WTC11 (cell line): ENCODE measurements at regions not wholly inside any gene's neighbourhood (a gene's known extent, or its start where the extent isn't known, plus 50 kb on each side); places are given as distances from the start of the nearest gene placed in this dataset.

Experiments used
- ATAC-seq: fragments of 200-7000 bp; cut with Tn5 transposase; 2 replicates; pipeline ENCODE4 v1.10.0; 2021; ENCODE audit warnings: mild to moderate bottlenecking, moderate library complexity
- CTCF ChIA-PET: fragments of 300-600 bp; sonication (Branson Sonifier 250); formaldehyde crosslinking; loops from one replicate; lab custom pipeline; 2021; ENCODE audit warnings: antibody characterized with exemption; lab: Charles Lee
- POLR2A ChIA-PET: fragments of 350-600 bp; sonication (Branson Sonifier 250); formaldehyde crosslinking; loops from one replicate; lab custom pipeline; 2021; ENCODE audit warnings: antibody characterized with exemption; lab: Charles Lee
- DNase-seq: peaks from one replicate; pipeline ENCODE4 v3.0.0; 2021; ENCODE audit warnings: low spot score
- H3K27ac Mint-ChIP-seq: 2 replicates; pipeline ENCODE4 v1.8.0; 2021; ENCODE audit warnings: mixed read lengths
- H3K27me3 Mint-ChIP-seq: 2 replicates; pipeline ENCODE4 v1.8.0; 2021; ENCODE audit warnings: low read depth, mild to moderate bottlenecking, moderate library complexity, mixed read lengths
- H3K36me3 Mint-ChIP-seq: 2 replicates; pipeline ENCODE4 v1.8.0; 2021; ENCODE audit warnings: mixed read lengths
- H3K4me1 Mint-ChIP-seq: 2 replicates; pipeline ENCODE4 v1.8.0; 2022; ENCODE audit warnings: mixed read lengths
- H3K4me3 Mint-ChIP-seq: 2 replicates; pipeline ENCODE4 v1.8.0; 2021; ENCODE audit warnings: mild to moderate bottlenecking, moderate library complexity, mixed read lengths
- H3K9me3 Mint-ChIP-seq: 2 replicates; pipeline ENCODE4 v1.8.0; 2021; ENCODE audit warnings: mixed read lengths
- ATF6 ChIP-seq: sonication (generic); formaldehyde crosslinking; IDR thresholded peaks from 2 replicates; pipeline ENCODE4 v1.8.1; 2023; ENCODE audit warnings: mild to moderate bottlenecking, missing genetic modification reagents
- CTCF ChIP-seq: fragments of 200-600 bp; IDR thresholded peaks from 2 replicates; pipeline ENCODE4 v1.8.0; 2022; ENCODE audit warnings: antibody characterized with exemption
- GRHL2 ChIP-seq: fragments of 250-450 bp; sonication (Bioruptor Pico); IDR thresholded peaks from 2 replicates; pipeline ENCODE4 v1.8.0; 2022; ENCODE audit warnings: mild to moderate bottlenecking, moderate library complexity; ENCODE audit not compliant: insufficient replicate concordance, severe bottlenecking
- JAZF1 ChIP-seq: fragments of 250-450 bp; sonication (Bioruptor Pico); IDR thresholded peaks from 2 replicates; pipeline ENCODE4 v1.9.0; 2021; ENCODE audit warnings: moderate library complexity, mild to moderate bottlenecking, inconsistent platforms
- MLX ChIP-seq: sonication (generic); formaldehyde crosslinking; IDR thresholded peaks from 2 replicates; pipeline ENCODE4 v1.8.1; 2023; ENCODE audit warnings: mild to moderate bottlenecking, missing genetic modification reagents, moderate library complexity
- NFATC4 ChIP-seq: fragments of 250-450 bp; sonication (Bioruptor Pico); IDR thresholded peaks from 2 replicates; pipeline ENCODE4 v1.9.0; 2021; ENCODE audit warnings: mild to moderate bottlenecking
- PREB ChIP-seq: sonication (generic); formaldehyde crosslinking; IDR thresholded peaks from 2 replicates; pipeline ENCODE4 v1.8.1; 2022; ENCODE audit warnings: mild to moderate bottlenecking, missing genetic modification reagents, moderate library complexity, borderline replicate concordance
- ZBTB21 ChIP-seq: sonication (generic); formaldehyde crosslinking; IDR thresholded peaks from 2 replicates; pipeline ENCODE4 v1.8.1; 2023; ENCODE audit warnings: mild to moderate bottlenecking, missing genetic modification reagents, borderline replicate concordance
- ZNF512 ChIP-seq: sonication (generic); formaldehyde crosslinking; IDR thresholded peaks from 2 replicates; pipeline ENCODE4 v1.8.1; 2022; ENCODE audit warnings: missing genetic modification reagents, borderline replicate concordance
- TF ChIP-seq, protein P1 (sequence below): sonication (generic); formaldehyde crosslinking; IDR thresholded peaks from 2 replicates; pipeline ENCODE4 v1.8.1; 2023; ENCODE audit warnings: mild to moderate bottlenecking, moderate library complexity, missing genetic modification reagents

GRCh38 chr12:78455991-78456390 is 408.6 kb upstream of the SYT1 start (continued):
- TF ChIP-seq, protein P1, sequence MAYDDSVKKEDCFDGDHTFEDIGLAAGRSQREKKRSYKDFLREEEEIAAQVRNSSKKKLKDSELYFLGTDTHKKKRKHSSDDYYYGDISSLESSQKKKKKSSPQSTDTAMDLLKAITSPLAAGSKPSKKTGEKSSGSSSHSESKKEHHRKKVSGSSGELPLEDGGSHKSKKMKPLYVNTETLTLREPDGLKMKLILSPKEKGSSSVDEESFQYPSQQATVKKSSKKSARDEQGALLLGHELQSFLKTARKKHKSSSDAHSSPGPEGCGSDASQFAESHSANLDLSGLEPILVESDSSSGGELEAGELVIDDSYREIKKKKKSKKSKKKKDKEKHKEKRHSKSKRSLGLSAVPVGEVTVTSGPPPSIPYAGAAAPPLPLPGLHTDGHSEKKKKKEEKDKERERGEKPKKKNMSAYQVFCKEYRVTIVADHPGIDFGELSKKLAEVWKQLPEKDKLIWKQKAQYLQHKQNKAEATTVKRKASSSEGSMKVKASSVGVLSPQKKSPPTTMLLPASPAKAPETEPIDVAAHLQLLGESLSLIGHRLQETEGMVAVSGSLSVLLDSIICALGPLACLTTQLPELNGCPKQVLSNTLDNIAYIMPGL (CRISPR knock-in tag): no peak

DNA sequence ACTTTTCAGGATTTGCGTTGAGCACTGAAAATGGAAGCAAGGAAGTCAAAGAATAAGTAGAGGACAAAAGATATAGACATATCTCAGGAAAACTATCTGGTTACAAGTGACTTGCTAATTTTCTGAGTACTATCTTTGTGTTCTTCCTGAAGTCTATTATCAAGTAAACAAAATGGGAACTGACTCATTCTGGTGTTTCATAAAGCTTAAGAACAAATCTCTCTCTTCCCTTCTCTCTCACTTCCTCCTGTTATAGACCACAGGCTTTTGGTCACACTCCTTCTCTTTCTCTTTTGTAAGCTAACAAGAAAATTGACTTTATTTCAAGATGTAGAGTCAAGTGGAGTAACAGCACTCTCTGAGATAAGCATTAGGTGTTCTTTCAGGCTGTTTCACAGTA is 406.6 kb upstream of the SYT1 start:
- CTCF ChIA-PET: interaction anchor here (1.0 to 1.8 kb wide), 2 partner anchors 13 to 104 kb away, joined by 3 to 6 read pairs; no protein-coding TSS in a partner anchor
- Mint-ChIP-seq H3K9me3 (peaks cover 9% of the 10 kb centered on the region), H3K4me3 (no peak overlapping the region), H3K4me1 (peaks cover 15% of the 10 kb centered on the region), H3K36me3 (no peaks in the 10 kb centered on the region), H3K27me3 (no peaks in the 10 kb centered on the region), H3K27ac (no peak overlapping the region)
- DNase-seq (no peak), ATAC-seq (no peak)
- POLR2A ChIA-PET: no interaction called here
- TF ChIP-seq NFATC4 (CRISPR knock-in tag) (no peak), GRHL2 (CRISPR knock-in tag) (no peak), MLX (no peak), ATF6 (CRISPR knock-in tag) (no peak), PREB (CRISPR knock-in tag) (no peak), JAZF1 (CRISPR knock-in tag) (no peak), ZNF512 (CRISPR knock-in tag) (no peak)

DNA sequence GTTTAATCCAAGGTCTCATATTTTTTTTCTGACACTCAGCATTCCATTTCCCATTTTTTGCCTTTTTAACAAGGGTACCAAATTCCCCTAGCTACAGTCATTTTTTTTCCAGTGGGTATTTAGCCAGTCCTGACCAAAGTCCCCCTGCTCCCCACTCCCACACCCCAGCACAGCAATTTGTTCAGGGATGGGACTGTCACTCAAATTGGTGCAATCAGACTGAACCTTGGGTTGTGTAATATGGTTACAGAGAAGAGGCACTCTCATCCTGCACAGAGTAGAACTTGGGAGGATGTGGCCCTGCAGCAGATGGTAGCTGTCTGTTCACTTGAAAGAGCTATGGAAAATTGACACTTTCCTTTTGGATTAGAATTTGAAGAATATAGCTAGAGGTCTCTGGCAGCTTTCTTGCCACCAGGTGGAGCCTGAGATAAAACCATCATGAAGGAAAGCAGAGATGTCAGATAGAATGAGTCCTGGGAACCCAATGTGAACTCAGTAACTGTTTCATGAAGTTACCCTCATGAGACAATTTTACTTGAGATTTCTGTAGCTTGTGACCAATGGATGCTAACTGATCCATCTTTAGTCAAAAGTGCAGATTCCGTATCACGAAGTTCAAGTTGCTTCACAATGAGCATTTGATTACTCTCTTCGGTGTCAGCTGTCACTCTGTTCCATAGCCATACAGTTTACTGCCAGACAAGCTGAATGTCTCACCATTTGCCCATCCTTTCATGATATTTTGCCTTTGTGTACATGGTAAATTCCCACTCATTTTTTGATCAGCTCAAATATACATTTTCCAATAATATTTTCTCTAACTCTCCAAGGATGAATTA is 394.0 kb upstream of the SYT1 start:
- ChIA-PET POLR2A (interaction anchor here (0.6 kb wide), 1 partner anchor 1972 kb away, joined by 4 read pairs; no protein-coding TSS in a partner anchor), CTCF (interaction anchor here (0.6 to 2.3 kb wide), 42 partner anchors 8 to 876 kb away, joined by 3 to 30 read pairs (median 4); no protein-coding TSS in a partner anchor)
- Mint-ChIP-seq H3K4me3 (no peak overlapping the region), H3K36me3 (no peaks in the 10 kb centered on the region), H3K4me1 (peaks cover 5% of the 10 kb centered on the region), H3K9me3 (no peaks in the 10 kb centered on the region), H3K27me3 (no peaks in the 10 kb centered on the region), H3K27ac (no peak overlapping the region)
- DNase-seq (peak; percentile 44), ATAC-seq (peak; percentile 76)
- TF ChIP-seq CTCF (peak; percentile 31; the same call in 1 of the 2 replicates), ZBTB21 (CRISPR knock-in tag) (no peak)
